Esophagus squamous epithelium (tissue), 4 donors: ENCODE measurements at regions not wholly inside any gene's neighbourhood (a gene's known extent, or its start where the extent isn't known, plus 50 kb on each side); places are given as distances from the start of the nearest gene placed in this dataset.

ENCODE experiments used
- POLR2A ChIP-seq, 4 donors: fragments of 450-650 bp; IDR thresholded peaks; one replicate each; pipeline ENCODE4 v1.6.1; 2017; ENCODE audit warnings: antibody characterized with exemption in 4 of 4, mild to moderate bottlenecking in 4 of 4, moderate library complexity in 3 of 4
- TF ChIP-seq, protein P1 (sequence below), 6 experiments: fragments of 450-650 bp in 4 of 6; fragments of 200-600 bp in 2 of 6; sonication (generic) in 2 of 6; IDR thresholded peaks; one replicate each; pipeline ENCODE4 v1.5.1; 2016 to 2019; ENCODE audit warnings: antibody characterized with exemption in 6 of 6, mild to moderate bottlenecking in 4 of 6, moderate library complexity in 4 of 6

DNA sequence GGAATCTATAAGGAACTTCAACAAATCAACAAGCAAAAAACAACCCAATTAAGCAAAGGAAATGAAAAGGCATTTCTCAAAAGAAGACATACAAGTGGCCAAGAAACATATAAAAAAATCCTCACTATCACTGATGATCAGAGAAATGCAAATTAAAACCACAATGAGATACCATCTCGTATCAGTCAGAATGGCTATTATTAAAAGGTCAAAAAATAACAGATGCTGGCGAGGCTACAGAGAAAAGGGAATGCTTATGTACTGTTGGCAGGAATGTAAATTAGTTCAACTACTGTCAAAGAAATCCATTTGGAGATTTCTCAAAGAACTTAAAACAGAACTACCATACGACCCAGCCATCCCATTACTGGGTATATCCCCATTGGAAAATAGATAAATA, 292.4 kb upstream of the FAT1 start:
- no peak for TF ChIP-seq POLR2A (IDR thresholded peaks at IDR 0.05)
- TF ChIP-seq, protein P1, sequence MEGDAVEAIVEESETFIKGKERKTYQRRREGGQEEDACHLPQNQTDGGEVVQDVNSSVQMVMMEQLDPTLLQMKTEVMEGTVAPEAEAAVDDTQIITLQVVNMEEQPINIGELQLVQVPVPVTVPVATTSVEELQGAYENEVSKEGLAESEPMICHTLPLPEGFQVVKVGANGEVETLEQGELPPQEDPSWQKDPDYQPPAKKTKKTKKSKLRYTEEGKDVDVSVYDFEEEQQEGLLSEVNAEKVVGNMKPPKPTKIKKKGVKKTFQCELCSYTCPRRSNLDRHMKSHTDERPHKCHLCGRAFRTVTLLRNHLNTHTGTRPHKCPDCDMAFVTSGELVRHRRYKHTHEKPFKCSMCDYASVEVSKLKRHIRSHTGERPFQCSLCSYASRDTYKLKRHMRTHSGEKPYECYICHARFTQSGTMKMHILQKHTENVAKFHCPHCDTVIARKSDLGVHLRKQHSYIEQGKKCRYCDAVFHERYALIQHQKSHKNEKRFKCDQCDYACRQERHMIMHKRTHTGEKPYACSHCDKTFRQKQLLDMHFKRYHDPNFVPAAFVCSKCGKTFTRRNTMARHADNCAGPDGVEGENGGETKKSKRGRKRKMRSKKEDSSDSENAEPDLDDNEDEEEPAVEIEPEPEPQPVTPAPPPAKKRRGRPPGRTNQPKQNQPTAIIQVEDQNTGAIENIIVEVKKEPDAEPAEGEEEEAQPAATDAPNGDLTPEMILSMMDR (IDR thresholded peaks at IDR 0.05) = no peak
